NB4 (cell line): ENCODE measurements at regions not wholly inside any gene's neighbourhood (a gene's known extent, or its start where the extent isn't known, plus 50 kb on each side); places are given as distances from the start of the nearest gene placed in this dataset.

Source experiments
- MAX ChIP-seq: IDR thresholded peaks from 2 replicates; pipeline ENCODE4 v1.6.1; 2011; ENCODE audit warnings: low read depth, low read length
- POLR2A ChIP-seq: IDR thresholded peaks from 2 replicates; pipeline ENCODE4 v1.6.1; 2011; ENCODE audit warnings: mild to moderate bottlenecking; ENCODE audit not compliant: insufficient read length; ENCODE audit errors: extremely low read depth

GRCh38 chr12:87059231-87059630, 803.0 kb upstream of the MGAT4C start:
- no peak for TF ChIP-seq MAX
- TF ChIP-seq POLR2A, result no peak
